ENCODE measurements at regions not wholly inside any gene's neighbourhood (a gene's known extent, or its start where the extent isn't known, plus 50 kb on each side); places are given as distances from the start of the nearest gene placed in this dataset.

DNA sequence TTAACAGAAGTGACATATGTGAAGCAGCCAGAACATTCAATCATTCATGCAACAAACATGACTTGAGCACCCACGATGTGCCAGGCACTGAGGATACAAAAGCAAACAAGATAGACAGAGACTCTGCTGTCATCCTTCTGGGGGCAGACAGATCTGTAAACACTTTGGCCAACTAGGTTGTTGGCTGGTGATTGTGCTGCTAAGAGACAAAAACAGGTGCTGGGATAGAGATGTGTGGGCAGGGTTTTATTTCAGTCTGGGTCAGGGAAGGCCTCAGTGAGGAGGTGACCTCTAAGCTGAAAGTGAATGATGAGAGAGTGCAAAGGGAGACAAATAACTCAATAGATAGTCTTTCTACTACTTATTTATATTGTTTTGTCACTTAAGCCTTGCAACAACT is 147.0 kb upstream of the VEPH1 start:
- TF ChIP-seq CTCF (IDR thresholded peaks at IDR 0.05; ENCODE audit: insufficient read depth, missing control alignments) = no peak
- FAIRE-seq (no peak), DNase-seq (ENCODE audit: insufficient read length, low spot score) (no peak)

- DNase-seq (ENCODE audit: insufficient read length, low spot score) (no peak), FAIRE-seq (no peak)
- TF ChIP-seq CTCF (IDR thresholded peaks at IDR 0.05; ENCODE audit: insufficient read depth, missing control alignments) = no peak
Observed at GRCh38 chr3:157649511-157649910, 146.3 kb upstream of the VEPH1 start.

- no peak for TF ChIP-seq CTCF (IDR thresholded peaks at IDR 0.05; ENCODE audit: insufficient read depth, missing control alignments)
- FAIRE-seq (no peak), DNase-seq (ENCODE audit: insufficient read length, low spot score) (no peak)
Observed at GRCh38 chr3:157647820-157648219, 144.6 kb upstream of the VEPH1 start.

DNA sequence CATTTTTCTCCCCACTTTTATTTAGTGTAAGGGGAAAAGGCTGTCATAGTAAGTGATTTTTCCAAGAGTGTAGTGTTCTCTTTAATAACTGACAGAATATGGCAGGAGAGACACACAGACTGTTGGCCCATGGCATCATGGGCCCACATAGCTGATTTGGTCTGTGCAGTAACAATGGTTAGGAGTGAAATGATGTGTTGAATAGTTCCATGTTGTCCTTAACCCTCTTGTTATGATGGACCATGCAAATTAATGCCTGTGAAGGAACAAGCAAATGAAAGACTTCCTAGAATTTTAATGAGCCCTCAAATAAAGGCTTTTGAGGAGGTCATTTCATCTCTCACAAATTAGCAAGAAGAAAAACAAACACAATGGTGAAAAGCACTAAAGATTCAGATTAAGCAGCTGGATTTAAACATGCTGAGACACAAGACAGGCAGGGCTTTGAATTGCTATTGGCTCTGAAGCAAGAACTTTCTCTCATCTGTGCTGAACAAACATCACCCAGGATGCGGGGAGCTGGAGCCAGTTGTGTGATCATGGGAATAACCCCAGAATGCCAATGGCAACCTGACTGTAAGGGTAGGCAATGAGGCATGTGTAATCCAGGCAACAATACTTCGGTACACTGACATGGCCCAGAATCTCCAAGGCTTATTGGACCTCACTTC is 136.7 kb upstream of the VEPH1 start:
- no peak for TF ChIP-seq CTCF (IDR thresholded peaks at IDR 0.05; ENCODE audit: insufficient read depth, missing control alignments)
- FAIRE-seq = no peak
- DNase-seq (ENCODE audit: insufficient read length, low spot score) = no peak

GRCh38 chr3:157637866-157638265 is 134.7 kb upstream of the VEPH1 start:
- no peak for FAIRE-seq
- no peak for TF ChIP-seq CTCF (IDR thresholded peaks at IDR 0.05; ENCODE audit: insufficient read depth, missing control alignments)
- DNase-seq (ENCODE audit: insufficient read length, low spot score) = no peak

DNA sequence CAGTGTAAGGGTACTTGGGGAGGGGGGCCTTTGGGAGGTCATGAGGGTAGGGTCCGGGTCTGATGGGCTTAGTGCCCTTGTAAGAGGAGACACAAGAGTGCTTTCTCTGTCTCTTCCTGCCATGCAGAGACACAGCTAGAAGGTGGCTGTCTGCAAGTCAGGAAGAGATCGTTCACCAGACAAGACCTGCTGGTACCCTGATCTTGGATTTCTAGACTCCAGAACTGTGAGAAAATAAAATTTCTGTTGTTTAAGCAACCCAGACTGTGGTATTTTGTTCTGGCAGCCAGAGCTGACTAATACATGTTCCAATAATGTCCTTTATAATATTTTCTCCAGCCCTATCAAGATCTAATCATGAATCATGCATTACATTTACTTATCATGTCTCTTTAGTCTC is 130.0 kb upstream of the VEPH1 start:
- TF ChIP-seq CTCF (IDR thresholded peaks at IDR 0.05; ENCODE audit: insufficient read depth, missing control alignments) = no peak
- FAIRE-seq (no peak), DNase-seq (ENCODE audit: insufficient read length, low spot score) (no peak)

GRCh38 chr3:157632075-157632474 is 128.9 kb upstream of the VEPH1 start:
- FAIRE-seq = no peak
- no peak for DNase-seq (ENCODE audit: insufficient read length, low spot score)
- TF ChIP-seq CTCF (IDR thresholded peaks at IDR 0.05; ENCODE audit: insufficient read depth, missing control alignments) = no peak
